Thoracic aorta (tissue), 2 donors: ENCODE measurements at regions not wholly inside any gene's neighbourhood (a gene's known extent, or its start where the extent isn't known, plus 50 kb on each side); places are given as distances from the start of the nearest gene placed in this dataset.

Experiments used
- ATAC-seq: fragments of 150-250 bp; one replicate; pipeline ENCODE4 v1.8.0; 2017; ENCODE audit warnings: low read depth; ENCODE audit not compliant: insufficient number of reproducible peaks, low FRiP score
- DNase-seq: peaks from one replicate; pipeline ENCODE4 v3.0.0-alpha.2; 2020; ENCODE audit warnings: low spot score
- H3K27ac ChIP-seq, 2 donors: fragments of 200-600 bp; sonication (generic); 1 replicate in 1 of 2; 2 replicates in 1 of 2; pipeline ENCODE4 v1.5.1; 2016; ENCODE audit warnings: mild to moderate bottlenecking in 2 of 2, moderate library complexity in 2 of 2
- H3K27me3 ChIP-seq: fragments of 200-600 bp; sonication (generic); replicated peaks from 2 replicates; pipeline ENCODE4 v1.6.0; 2016; ENCODE audit warnings: mild to moderate bottlenecking; ENCODE audit not compliant: insufficient read depth
- H3K36me3 ChIP-seq: fragments of 200-600 bp; sonication (generic); one replicate; pipeline ENCODE4 v1.5.1; 2016
- H3K4me1 ChIP-seq, 2 donors: fragments of 200-600 bp; sonication (generic); 1 replicate in 1 of 2; 2 replicates in 1 of 2; pipeline versions ENCODE4 v1.5.1 to v1.6.0; 2016; ENCODE audit warnings: low read depth in 2 of 2, mild to moderate bottlenecking in 1 of 2; ENCODE audit not compliant: control insufficient read depth in 1 of 2
- H3K4me3 ChIP-seq: fragments of 200-600 bp; sonication (generic); 2 replicates; pipeline ENCODE4 v1.5.1; 2016; ENCODE audit warnings: mild to moderate bottlenecking
- H3K9me3 ChIP-seq: fragments of 200-600 bp; sonication (generic); 2 replicates; pipeline ENCODE4 v1.5.1; 2016
- CTCF ChIP-seq: fragments of 200-600 bp; sonication (generic); IDR thresholded peaks from one replicate; pipeline ENCODE4 v1.5.1; 2019; ENCODE audit warnings: antibody characterized with exemption

GRCh38 chr16:27698266-27698665, 148.3 kb downstream of the KATNIP start:
- Histone ChIP-seq H3K36me3 (peaks cover 20% of the 10 kb centered on the region), H3K27me3 (no peaks in the 10 kb centered on the region), H3K9me3 (no peaks in the 10 kb centered on the region), H3K27ac (no peak overlapping the region), H3K4me1 (no peaks in the 10 kb centered on the region), H3K4me3 (no peak overlapping the region)
- TF ChIP-seq CTCF = no peak
- DNase-seq (no peak), ATAC-seq (no peak)

- DNase-seq = no peak
These were observed 148.8 kb downstream of the KATNIP start for GRCh38 chr16:27698746-27699145.

GRCh38 chr16:27699540-27699939, 149.6 kb downstream of the KATNIP start:
- Histone ChIP-seq H3K4me3 (no peak overlapping the region), H3K27me3 (no peaks in the 10 kb centered on the region), H3K27ac (no peak overlapping the region), H3K4me1 (no peaks in the 10 kb centered on the region), H3K36me3 (peaks cover 20% of the 10 kb centered on the region), H3K9me3 (no peaks in the 10 kb centered on the region)
- DNase-seq (no peak), ATAC-seq (no peak)
- no peak for TF ChIP-seq CTCF

More at GRCh38 chr16:27698746-27699145, 148.8 kb downstream of the KATNIP start:
- H3K27ac ChIP-seq = no peak overlapping the region
- peaks cover 20% of the 10 kb centered on the region for H3K36me3 ChIP-seq
- TF ChIP-seq CTCF = no peak
- H3K4me1 ChIP-seq = no peaks in the 10 kb centered on the region
- H3K27me3 ChIP-seq = no peaks in the 10 kb centered on the region
- H3K4me3 ChIP-seq = no peak overlapping the region
- no peak for ATAC-seq
- no peaks in the 10 kb centered on the region for H3K9me3 ChIP-seq

GRCh38 chr16:27700304-27700995, 150.5 kb downstream of the KATNIP start:
- ATAC-seq (no peak), DNase-seq (no peak)
- Histone ChIP-seq H3K4me3 (no peak overlapping the region), H3K27ac (no peak overlapping the region), H3K27me3 (no peaks in the 10 kb centered on the region), H3K9me3 (no peaks in the 10 kb centered on the region), H3K4me1 (no peaks in the 10 kb centered on the region), H3K36me3 (peaks cover 20% of the 10 kb centered on the region)
- TF ChIP-seq CTCF = no peak

GRCh38 chr16:27701381-27701780, 151.4 kb downstream of the KATNIP start:
- no peak for DNase-seq
- Histone ChIP-seq H3K9me3 (no peaks in the 10 kb centered on the region), H3K27me3 (no peaks in the 10 kb centered on the region), H3K27ac (no peak overlapping the region), H3K4me1 (no peaks in the 10 kb centered on the region), H3K4me3 (no peak overlapping the region), H3K36me3 (peaks cover 22% of the 10 kb centered on the region)
- no peak for ATAC-seq
- no peak for TF ChIP-seq CTCF
